ENCODE measurements at regions not wholly inside any gene's neighbourhood (a gene's known extent, or its start where the extent isn't known, plus 50 kb on each side); places are given as distances from the start of the nearest gene placed in this dataset.

DNA sequence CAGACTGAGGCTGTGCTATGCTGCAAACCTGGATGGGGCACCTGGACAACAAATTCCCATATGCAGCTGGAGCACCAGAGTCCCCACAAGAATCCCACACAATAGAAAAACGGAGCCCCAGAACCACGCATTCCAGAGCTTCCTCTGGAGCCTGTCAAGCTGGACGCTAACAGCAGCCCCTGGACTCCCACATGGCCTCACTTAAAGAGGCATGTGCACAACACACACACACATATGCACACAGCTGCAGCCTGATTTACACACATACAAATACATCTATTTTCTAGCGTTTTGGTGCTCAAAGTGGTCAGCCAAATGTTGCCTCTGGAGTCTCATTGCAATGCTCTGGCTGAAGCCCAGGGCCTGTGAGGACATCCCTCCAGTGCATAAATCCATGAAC lies 632.7 kb upstream of the ID2 start:
- Histone ChIP-seq H2BK12ac (ENCODE audit: insufficient read length, low read depth, low read length) (no peak overlapping the region), H4K5ac (ENCODE audit: insufficient read length, low read depth, low read length) (no peak overlapping the region), H3K9ac (ENCODE audit: extremely low read depth, insufficient read length, low read length) (no peak overlapping the region), H4K20me1 (ENCODE audit: control insufficient read depth, insufficient read depth, insufficient read length) (no peaks in the 10 kb centered on the region), H2BK20ac (ENCODE audit: low read depth, low read length, poor library complexity, severe bottlenecking) (no peak overlapping the region), H3K23me2 (ENCODE audit: insufficient read length, low read depth, low read length, poor library complexity, severe bottlenecking) (no peaks in the 10 kb centered on the region), H2BK5ac (ENCODE audit: insufficient read length, low read length) (no peak overlapping the region), H3K27ac (ENCODE audit: insufficient read length, low read depth, low read length) (no peak overlapping the region), H3K4me2 (ENCODE audit: insufficient read depth, insufficient read length, low read length) (no peak overlapping the region), H4K8ac (replicated peaks; ENCODE audit: insufficient read length, low read depth, low read length) (no peak overlapping the region), H3K23ac (ENCODE audit: insufficient read length, low read depth, low read length) (no peak overlapping the region), H3K56ac (ENCODE audit: insufficient read length, low read depth, low read length) (no peak overlapping the region), H3K9me3 (ENCODE audit: control insufficient read depth, low read depth, low read length) (no peaks in the 10 kb centered on the region), H4K91ac (ENCODE audit: insufficient read length, low read depth, low read length) (no peak overlapping the region), H2AFZ (ENCODE audit: low read length) (no peak overlapping the region), H3K14ac (ENCODE audit: insufficient read depth, low read length) (no peak overlapping the region), H3K79me1 (ENCODE audit: insufficient read depth, low read depth, low read length, poor library complexity, severe bottlenecking) (no peaks in the 10 kb centered on the region), H3K27me3 (ENCODE audit: insufficient read depth, low read length) (no peaks in the 10 kb centered on the region), H3K4ac (ENCODE audit: low read depth, low read length) (no peak overlapping the region), H2BK15ac (ENCODE audit: low read depth, low read length) (no peak overlapping the region), H3K18ac (ENCODE audit: insufficient read length, low read depth, low read length) (no peak overlapping the region), H2BK120ac (ENCODE audit: low read depth, low read length, poor library complexity, severe bottlenecking) (no peak overlapping the region), H3K79me2 (ENCODE audit: insufficient read depth, low read length) (no peaks in the 10 kb centered on the region), H3K4me1 (ENCODE audit: insufficient read depth, low read length) (no peaks in the 10 kb centered on the region), H3T11ph (ENCODE audit: low read length) (no peak overlapping the region), H2AK5ac (ENCODE audit: insufficient read length, low read length) (no peak overlapping the region)
- Mint-ChIP-seq H3K4me1 (peaks cover 0 to 7% of the 10 kb centered on the region in 2 experiments; a peak in 2 of 4 replicates), H3K36me3 (ENCODE audit: insufficient read depth in 1 of 3, low read depth in 3 of 3) (peaks cover 0 to 9% (median 6%) of the 10 kb centered on the region in 3 experiments; a peak in 3 of 7 replicates), H3K4me3 (no peak overlapping the region), H3K9me3 (peaks cover 3 to 5% of the 10 kb centered on the region in 2 experiments; a peak in 2 of 5 replicates), H3K27ac (peak overlapping the region in 1 of 3 experiments; percentile 62; a peak in 2 of 7 replicates), H3K27me3 (ENCODE audit: low read depth) (no peaks in the 10 kb centered on the region; the same call in none of the 2 replicates)
- DNase-seq, result no peak
- TF ChIP-seq, protein P1, sequence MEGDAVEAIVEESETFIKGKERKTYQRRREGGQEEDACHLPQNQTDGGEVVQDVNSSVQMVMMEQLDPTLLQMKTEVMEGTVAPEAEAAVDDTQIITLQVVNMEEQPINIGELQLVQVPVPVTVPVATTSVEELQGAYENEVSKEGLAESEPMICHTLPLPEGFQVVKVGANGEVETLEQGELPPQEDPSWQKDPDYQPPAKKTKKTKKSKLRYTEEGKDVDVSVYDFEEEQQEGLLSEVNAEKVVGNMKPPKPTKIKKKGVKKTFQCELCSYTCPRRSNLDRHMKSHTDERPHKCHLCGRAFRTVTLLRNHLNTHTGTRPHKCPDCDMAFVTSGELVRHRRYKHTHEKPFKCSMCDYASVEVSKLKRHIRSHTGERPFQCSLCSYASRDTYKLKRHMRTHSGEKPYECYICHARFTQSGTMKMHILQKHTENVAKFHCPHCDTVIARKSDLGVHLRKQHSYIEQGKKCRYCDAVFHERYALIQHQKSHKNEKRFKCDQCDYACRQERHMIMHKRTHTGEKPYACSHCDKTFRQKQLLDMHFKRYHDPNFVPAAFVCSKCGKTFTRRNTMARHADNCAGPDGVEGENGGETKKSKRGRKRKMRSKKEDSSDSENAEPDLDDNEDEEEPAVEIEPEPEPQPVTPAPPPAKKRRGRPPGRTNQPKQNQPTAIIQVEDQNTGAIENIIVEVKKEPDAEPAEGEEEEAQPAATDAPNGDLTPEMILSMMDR (conservative IDR thresholded peaks at IDR 0.05), result no peak
- no CpG with 5 or more reads among the region's 4 CpGs for WGBS (ENCODE audit: extremely low coverage, insufficient read length, low lambda C conversion rate)

All from H9 (cell line).